NB4 (cell line): ENCODE measurements at regions not wholly inside any gene's neighbourhood (a gene's known extent, or its start where the extent isn't known, plus 50 kb on each side); places are given as distances from the start of the nearest gene placed in this dataset.

Source experiments
- CTCF ChIP-seq: IDR thresholded peaks from one replicate; pipeline ENCODE4 v1.5.1; 2012; ENCODE audit warnings: low read depth, low read length
- MAX ChIP-seq: IDR thresholded peaks from 2 replicates; pipeline ENCODE4 v1.6.1; 2011; ENCODE audit warnings: low read depth, low read length
- POLR2A ChIP-seq: IDR thresholded peaks from 2 replicates; pipeline ENCODE4 v1.6.1; 2011; ENCODE audit warnings: mild to moderate bottlenecking; ENCODE audit not compliant: insufficient read length; ENCODE audit errors: extremely low read depth

DNA sequence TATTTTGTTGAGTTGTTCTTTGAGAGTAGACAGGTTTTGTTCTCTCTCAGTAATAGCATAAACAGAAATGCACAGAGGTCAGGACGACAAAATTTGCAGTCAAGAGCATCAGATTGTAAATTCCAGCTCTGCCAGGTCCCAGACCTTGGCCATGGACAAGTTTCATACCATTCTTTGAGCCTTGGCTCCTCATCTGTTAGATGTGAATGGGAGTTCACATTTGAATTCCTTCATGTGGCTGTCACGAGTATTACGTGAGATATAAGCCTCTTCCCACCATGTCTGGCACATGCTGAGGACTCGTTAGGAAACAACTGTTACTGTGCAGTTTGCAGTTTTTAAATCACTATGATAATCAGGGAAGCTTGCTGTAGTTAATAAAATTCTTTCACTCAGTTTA is 93.2 kb upstream of the KCTD3 start:
- no peak for TF ChIP-seq CTCF
- TF ChIP-seq MAX: no peak
- TF ChIP-seq POLR2A: no peak
